Brain microvascular endothelial cell (primary cell): ENCODE measurements at regions not wholly inside any gene's neighbourhood (a gene's known extent, or its start where the extent isn't known, plus 50 kb on each side); places are given as distances from the start of the nearest gene placed in this dataset.
A peak's percentile ranks its signal among the peaks of the same experiment; 100 is the strongest.

ENCODE experiments used
- DNase-seq: peaks from one replicate; pipeline ENCODE4 v3.0.0-alpha.2; 2020
- H3K27ac ChIP-seq: fragments of 250-450 bp; sonication (Bioruptor Pico); 2 replicates; pipeline ENCODE4 v1.5.1; 2020; ENCODE audit warnings: mild to moderate bottlenecking, moderate library complexity
- H3K27me3 ChIP-seq: fragments of 250-450 bp; sonication (Bioruptor Pico); replicated peaks from 2 replicates; pipeline ENCODE4 v1.5.1; 2020; ENCODE audit warnings: mild to moderate bottlenecking
- H3K36me3 ChIP-seq: fragments of 250-450 bp; sonication (Bioruptor Pico); replicated peaks from 2 replicates; pipeline ENCODE4 v1.5.1; 2020; ENCODE audit warnings: mild to moderate bottlenecking
- H3K4me3 ChIP-seq: 2 replicates; pipeline ENCODE4 v1.5.1; 2011; ENCODE audit warnings: low read depth, mild to moderate bottlenecking, control low read depth, low read length, moderate library complexity
- in situ Hi-C: cut with HindIII; loops from 2 replicates; pipeline ENCODE4 v1.10.0; 2017; ENCODE audit warnings: low sequenced_read_pairs, low pct_ligation_motif_present
- TF ChIP-seq, protein P1 (sequence below): IDR thresholded peaks from 2 replicates; pipeline ENCODE4 v1.5.1; 2011; ENCODE audit warnings: low read depth, mild to moderate bottlenecking, moderate library complexity, low read length, control low read depth, inconsistent platforms; ENCODE audit errors: missing control alignments

DNA sequence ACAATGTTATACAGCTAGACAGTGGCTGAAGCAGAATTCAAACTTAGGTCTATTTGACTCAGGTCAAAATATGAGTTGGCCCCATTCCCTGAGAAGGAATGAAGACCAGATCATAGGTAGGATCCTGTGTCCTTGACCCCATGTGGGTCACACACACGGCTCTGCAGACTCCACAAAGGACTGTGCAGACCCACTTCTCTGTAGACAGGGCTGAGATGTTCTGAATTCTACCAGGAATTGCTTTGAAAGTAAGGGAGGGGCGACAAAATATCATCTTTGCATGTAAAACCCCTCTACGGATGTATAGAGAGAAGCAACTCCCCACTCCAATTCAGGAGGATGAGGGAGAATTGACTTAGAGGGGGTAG is 62.3 kb upstream of the CTIF start:
- no peak for DNase-seq
- Histone ChIP-seq H3K27ac (no peak overlapping the region), H3K36me3 (no peaks in the 10 kb centered on the region), H3K4me3 (no peak overlapping the region), H3K27me3 (no peaks in the 10 kb centered on the region)
- in situ Hi-C loops = no loop called here
- TF ChIP-seq, protein P1, sequence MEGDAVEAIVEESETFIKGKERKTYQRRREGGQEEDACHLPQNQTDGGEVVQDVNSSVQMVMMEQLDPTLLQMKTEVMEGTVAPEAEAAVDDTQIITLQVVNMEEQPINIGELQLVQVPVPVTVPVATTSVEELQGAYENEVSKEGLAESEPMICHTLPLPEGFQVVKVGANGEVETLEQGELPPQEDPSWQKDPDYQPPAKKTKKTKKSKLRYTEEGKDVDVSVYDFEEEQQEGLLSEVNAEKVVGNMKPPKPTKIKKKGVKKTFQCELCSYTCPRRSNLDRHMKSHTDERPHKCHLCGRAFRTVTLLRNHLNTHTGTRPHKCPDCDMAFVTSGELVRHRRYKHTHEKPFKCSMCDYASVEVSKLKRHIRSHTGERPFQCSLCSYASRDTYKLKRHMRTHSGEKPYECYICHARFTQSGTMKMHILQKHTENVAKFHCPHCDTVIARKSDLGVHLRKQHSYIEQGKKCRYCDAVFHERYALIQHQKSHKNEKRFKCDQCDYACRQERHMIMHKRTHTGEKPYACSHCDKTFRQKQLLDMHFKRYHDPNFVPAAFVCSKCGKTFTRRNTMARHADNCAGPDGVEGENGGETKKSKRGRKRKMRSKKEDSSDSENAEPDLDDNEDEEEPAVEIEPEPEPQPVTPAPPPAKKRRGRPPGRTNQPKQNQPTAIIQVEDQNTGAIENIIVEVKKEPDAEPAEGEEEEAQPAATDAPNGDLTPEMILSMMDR = no peak

DNA sequence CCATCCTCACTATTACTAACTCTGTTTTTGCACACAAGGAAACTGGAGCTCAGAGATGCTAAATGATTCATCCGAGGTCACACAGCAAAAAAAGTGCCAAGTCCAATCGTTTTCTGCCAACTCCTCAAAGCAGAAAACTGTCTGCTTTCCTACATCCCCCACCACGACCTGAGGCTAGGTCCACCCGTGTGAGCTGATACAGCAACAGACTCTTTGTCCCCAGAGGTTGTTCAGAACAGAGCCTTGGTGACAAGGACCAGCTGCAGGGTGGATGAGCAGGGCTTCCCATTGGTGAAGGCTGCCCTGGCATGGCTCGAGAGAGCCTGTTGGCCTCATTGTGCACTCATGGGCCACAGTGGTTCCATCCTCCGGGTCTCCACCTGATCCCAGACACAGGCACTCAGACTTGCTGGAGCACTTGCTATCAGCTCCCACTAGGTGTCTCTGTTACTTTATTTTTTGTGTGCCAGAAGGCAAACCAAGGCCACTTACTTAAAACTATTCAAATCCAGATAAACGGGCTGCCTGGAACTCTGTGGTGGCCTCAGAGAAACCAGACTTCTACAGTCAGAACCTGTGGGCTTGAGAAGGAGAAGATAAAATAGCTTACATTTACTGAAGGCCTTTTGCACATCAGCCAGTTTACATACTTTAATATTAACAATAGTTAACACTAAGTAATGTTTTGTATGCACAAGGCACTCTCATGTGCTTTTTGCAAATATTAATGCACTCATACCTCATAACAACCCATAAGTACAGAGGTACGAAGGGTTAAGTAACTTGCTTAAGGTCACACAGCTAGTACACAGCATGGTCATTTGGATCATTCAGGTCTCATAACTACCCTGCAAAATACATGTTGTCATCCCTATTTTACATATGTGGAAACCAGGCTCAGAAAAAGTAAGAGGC is 62.9 kb upstream of the CTIF start:
- Histone ChIP-seq H3K36me3 (no peaks in the 10 kb centered on the region), H3K27me3 (no peaks in the 10 kb centered on the region), H3K4me3 (no peak overlapping the region), H3K27ac (no peak overlapping the region)
- TF ChIP-seq, protein P1 = peak; percentile 91
- peak; percentile 81 for DNase-seq
- in situ Hi-C loops = no loop called here

DNA sequence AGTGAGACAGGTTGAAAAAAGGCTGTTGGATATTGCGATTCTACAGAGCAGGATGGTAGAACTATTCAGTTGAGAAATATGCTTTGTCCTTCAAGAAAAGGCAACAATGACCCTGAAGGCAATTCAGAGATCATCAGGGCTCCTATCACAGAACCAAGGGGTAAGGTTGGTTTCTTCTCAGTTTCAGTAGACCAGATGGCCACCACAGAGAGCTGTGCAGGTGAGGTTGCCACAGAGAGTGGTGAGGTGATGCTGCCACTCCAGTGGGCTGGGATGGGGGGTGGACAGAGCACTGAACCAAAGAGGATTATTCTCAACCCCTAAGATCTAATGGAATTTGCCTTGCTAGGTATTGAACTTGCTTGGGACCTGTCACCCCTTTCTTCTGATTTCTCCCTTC is 64.6 kb upstream of the ZBTB7C start:
- no peak overlapping the region for H3K27ac ChIP-seq
- in situ Hi-C loops = no loop called here
- no peak for DNase-seq
- TF ChIP-seq, protein P1 = no peak
- H3K4me3 ChIP-seq = no peak overlapping the region
- H3K36me3 ChIP-seq = no peaks in the 10 kb centered on the region
- no peaks in the 10 kb centered on the region for H3K27me3 ChIP-seq

DNA sequence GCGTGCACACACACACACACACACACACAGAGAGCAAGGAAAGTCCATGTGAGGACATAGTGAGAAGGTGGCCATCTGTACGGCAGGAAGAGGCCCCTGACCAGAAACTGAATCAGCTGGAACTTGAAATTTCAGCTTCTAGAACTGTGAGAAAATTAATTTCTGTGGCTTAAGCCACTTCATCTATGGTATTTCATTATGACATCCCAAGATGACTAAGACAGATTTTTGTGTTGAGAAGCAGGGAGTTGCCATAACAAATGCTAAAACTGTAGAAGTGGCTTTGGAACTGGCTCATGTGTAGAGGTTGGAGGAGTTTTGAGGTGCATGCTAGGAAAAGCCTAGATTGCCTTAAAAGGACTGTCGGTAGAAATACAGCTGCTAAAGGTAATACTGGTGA is 63.4 kb upstream of the ZBTB7C start:
- Histone ChIP-seq H3K27me3 (no peaks in the 10 kb centered on the region), H3K27ac (no peak overlapping the region), H3K36me3 (no peaks in the 10 kb centered on the region), H3K4me3 (no peak overlapping the region)
- TF ChIP-seq, protein P1 = no peak
- peak; percentile 33 for DNase-seq
- in situ Hi-C loops = no loop called here

DNA sequence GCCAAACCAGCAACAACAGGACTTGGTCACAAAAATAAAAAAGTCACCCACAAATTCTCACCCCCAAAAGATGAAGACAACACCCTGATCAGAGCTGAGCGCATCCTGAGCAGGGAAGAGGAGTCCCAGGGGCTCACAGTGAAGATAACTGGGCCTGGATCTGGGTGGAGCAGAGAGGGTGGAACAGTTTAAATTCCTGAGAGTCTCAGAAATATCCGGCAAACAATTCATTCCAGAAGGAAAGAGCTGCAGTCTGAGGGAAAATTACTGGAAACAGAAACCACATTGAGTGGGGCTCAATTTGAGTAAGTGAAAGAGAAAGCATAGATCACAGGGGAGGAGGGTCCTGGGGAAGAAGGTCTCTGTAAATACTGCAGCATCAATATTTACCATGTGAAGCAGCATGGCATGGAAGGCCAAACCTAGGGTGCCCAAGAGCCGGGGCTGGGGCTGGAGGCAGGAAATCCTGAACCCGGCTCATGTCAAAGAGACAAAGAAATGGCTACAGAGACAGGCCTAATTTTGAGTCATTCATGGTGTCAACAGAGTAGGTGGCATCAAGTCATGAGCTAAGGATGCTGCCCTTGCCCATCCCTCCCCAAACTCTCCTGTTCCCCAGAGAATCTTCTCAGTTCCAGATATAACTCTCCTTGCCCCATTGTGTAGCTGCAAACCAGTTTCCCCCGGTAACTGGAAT is 61.4 kb upstream of the ZBTB7C start:
- H3K27me3 ChIP-seq = peaks cover under 1% of the 10 kb centered on the region
- TF ChIP-seq, protein P1 = no peak
- H3K27ac ChIP-seq = no peak overlapping the region
- in situ Hi-C loops = no loop called here
- no peaks in the 10 kb centered on the region for H3K36me3 ChIP-seq
- H3K4me3 ChIP-seq = no peak overlapping the region
- DNase-seq = no peak
